H1 (cell line): ENCODE measurements at regions not wholly inside any gene's neighbourhood (a gene's known extent, or its start where the extent isn't known, plus 50 kb on each side); places are given as distances from the start of the nearest gene placed in this dataset.
A peak's percentile ranks its signal among the peaks of the same experiment; 100 is the strongest.

Source experiments
- CTCF ChIA-PET: fragments of 300-600 bp; sonication (Branson Sonifier 250); formaldehyde crosslinking; loops from one replicate; lab custom pipeline; 2021; ENCODE audit not compliant: partially characterized antibody; lab: Charles Lee
- POLR2A ChIA-PET: fragments of 300-600 bp; sonication (Branson Sonifier 250); formaldehyde crosslinking; loops from one replicate; lab custom pipeline; 2021; ENCODE audit warnings: inconsistent platforms; ENCODE audit not compliant: partially characterized antibody; lab: Charles Lee
- DNase-seq, 2 experiments: peaks; one replicate each; pipeline versions ENCODE4 v3.0.0 to v3.0.0-alpha.2; 2010 to 2022; ENCODE audit warnings: low spot score in 2 of 2, low read depth in 1 of 2, mixed read lengths in 1 of 2
- FAIRE-seq: peaks from 2 replicates; lab custom pipeline; 2011; peaks lifted over from hg19 to GRCh38; lab: Jason Lieb, UNC
- H2AFZ ChIP-seq: 2 replicates; pipeline ENCODE4 v1.8.1; 2012; ENCODE audit warnings: low read length, inconsistent platforms
- H2AK5ac ChIP-seq: 2 replicates; pipeline ENCODE4 v1.6.1; 2013; ENCODE audit warnings: low read depth, low read length
- H2BK120ac ChIP-seq: replicated peaks from 2 replicates; pipeline ENCODE3; 2013; ENCODE audit warnings: low read depth, low read length, inconsistent platforms
- H2BK12ac ChIP-seq: 2 replicates; pipeline ENCODE4 v1.6.1; 2013; ENCODE audit warnings: low read depth, low read length
- H2BK15ac ChIP-seq: 2 replicates; pipeline ENCODE4 v1.6.1; 2013; ENCODE audit warnings: low read length
- H2BK20ac ChIP-seq: 2 replicates; pipeline ENCODE4 v1.6.1; 2013; ENCODE audit warnings: low read length
- H2BK5ac ChIP-seq: 2 replicates; pipeline ENCODE4 v1.6.1; 2013; ENCODE audit warnings: low read depth, low read length
- H3K14ac ChIP-seq: 2 replicates; pipeline ENCODE4 v1.6.1; 2013; ENCODE audit warnings: inconsistent platforms; ENCODE audit not compliant: insufficient read length
- H3K18ac ChIP-seq: 2 replicates; pipeline ENCODE4 v1.6.1; 2013; ENCODE audit warnings: low read length; ENCODE audit errors: extremely low read depth
- H3K23ac ChIP-seq: 2 replicates; pipeline ENCODE4 v1.6.1; 2013; ENCODE audit warnings: inconsistent platforms; ENCODE audit not compliant: insufficient read length
- H3K23me2 ChIP-seq: 2 replicates; pipeline ENCODE4 v1.6.1; 2013; ENCODE audit warnings: low read depth, low read length
- H3K27ac ChIP-seq: 2 replicates; pipeline ENCODE4 v1.6.1; 2011; ENCODE audit warnings: low read depth, low read length, inconsistent platforms
- H3K27me3 ChIP-seq, 4 experiments: replicated peaks in 1 of 4; 1 replicate in 1 of 4; 2 replicates in 3 of 4; pipeline versions ENCODE4 v1.6.1 to v1.8.1; 2011 to 2013; ENCODE audit warnings: low read length in 3 of 4, mild to moderate bottlenecking in 3 of 4, inconsistent platforms in 2 of 4, mixed read lengths in 2 of 4, moderate library complexity in 1 of 4; ENCODE audit not compliant: control insufficient read depth in 3 of 4, insufficient read depth in 3 of 4; ENCODE audit errors: extremely low read depth in 1 of 4
- H3K36me3 ChIP-seq, 4 experiments: 2 replicates each; pipeline versions ENCODE4 v1.6.1 to v1.8.1; 2011 to 2013; ENCODE audit warnings: mild to moderate bottlenecking in 4 of 4, low read length in 3 of 4, moderate library complexity in 2 of 4, control low read depth in 1 of 4, inconsistent platforms in 1 of 4; ENCODE audit not compliant: insufficient read depth in 4 of 4, control insufficient read depth in 2 of 4
- H3K4ac ChIP-seq: replicated peaks from 2 replicates; pipeline ENCODE3; 2013; ENCODE audit warnings: low read length, low read depth, mixed read lengths, inconsistent platforms; ENCODE audit not compliant: insufficient read length
- H3K4me1 ChIP-seq, 4 experiments: replicated peaks in 1 of 4; 1 replicate in 1 of 4; 2 replicates in 3 of 4; pipeline versions ENCODE4 v1.6.1 to v1.8.1; 2011 to 2013; ENCODE audit warnings: low read length in 3 of 4, inconsistent platforms in 2 of 4, mixed read lengths in 1 of 4; ENCODE audit not compliant: insufficient read depth in 4 of 4, control insufficient read depth in 3 of 4
- H3K4me2 ChIP-seq, 2 experiments: 2 replicates each; pipeline versions ENCODE4 v1.6.1 to v1.8.1; 2011 to 2013; ENCODE audit warnings: low read depth in 2 of 2, low read length in 2 of 2, control low read depth in 1 of 2, inconsistent platforms in 1 of 2, mild to moderate bottlenecking in 1 of 2; ENCODE audit not compliant: insufficient read depth in 1 of 2
- H3K4me3 ChIP-seq, 4 experiments: fragments of 200-600, 300-600 bp in 1 of 4; sonication (generic), shearing (Covaris generic), sonication (Bioruptor Twin) in 1 of 4; 2 replicates each; pipeline versions ENCODE4 v1.5.1 to v1.8.1; 2011 to 2016; ENCODE audit warnings: low read length in 4 of 4, low read depth in 3 of 4, control low read depth in 2 of 4, inconsistent platforms in 2 of 4, mild to moderate bottlenecking in 2 of 4, mixed read lengths in 1 of 4, moderate library complexity in 1 of 4; ENCODE audit not compliant: insufficient read depth in 2 of 4; ENCODE audit errors: extremely low read depth in 1 of 4
- H3K56ac ChIP-seq: replicated peaks from 2 replicates; pipeline ENCODE3; 2013; ENCODE audit warnings: low read depth, mild to moderate bottlenecking, mixed read lengths, low read length, inconsistent platforms; ENCODE audit not compliant: insufficient read length
- H3K79me1 ChIP-seq: 2 replicates; pipeline ENCODE4 v1.6.1; 2013; ENCODE audit warnings: low read depth, low read length, control low read depth
- H3K79me2 ChIP-seq, 2 experiments: 2 replicates each; pipeline versions ENCODE4 v1.6.1 to v1.8.1; 2012 to 2013; ENCODE audit warnings: low read length in 2 of 2, mild to moderate bottlenecking in 2 of 2, inconsistent platforms in 1 of 2; ENCODE audit not compliant: insufficient read depth in 2 of 2, control insufficient read depth in 1 of 2
- H3K9ac ChIP-seq, 4 experiments: replicated peaks in 1 of 4; 1 replicate in 1 of 4; 2 replicates in 3 of 4; pipeline versions ENCODE4 v1.6.1 to v1.8.1; 2011 to 2013; ENCODE audit warnings: low read depth in 3 of 4, low read length in 3 of 4, control low read depth in 2 of 4, mild to moderate bottlenecking in 2 of 4, moderate library complexity in 2 of 4, inconsistent platforms in 1 of 4; ENCODE audit errors: extremely low read depth in 1 of 4
- H3K9me3 ChIP-seq, 2 experiments: 2 replicates each; pipeline versions ENCODE4 v1.6.1 to v1.8.1; 2012 to 2013; ENCODE audit warnings: mild to moderate bottlenecking in 2 of 2, moderate library complexity in 2 of 2, control low read depth in 1 of 2, inconsistent platforms in 1 of 2, low read depth in 1 of 2, low read length in 1 of 2, mixed read lengths in 1 of 2; ENCODE audit not compliant: insufficient read depth in 2 of 2
- H4K20me1 ChIP-seq, 2 experiments: replicated peaks in 1 of 2; 2 replicates each; pipeline versions ENCODE3 to v1.8.1; 2011 to 2013; ENCODE audit warnings: inconsistent platforms in 2 of 2, low read length in 2 of 2, mild to moderate bottlenecking in 1 of 2; ENCODE audit not compliant: insufficient read depth in 2 of 2, control insufficient read depth in 1 of 2
- H4K5ac ChIP-seq: 2 replicates; pipeline ENCODE4 v1.6.1; 2013; ENCODE audit warnings: low read length, low read depth, mixed read lengths, inconsistent platforms; ENCODE audit not compliant: insufficient read length
- H4K8ac ChIP-seq: 2 replicates; pipeline ENCODE4 v1.8.0; 2013; ENCODE audit warnings: mild to moderate bottlenecking, moderate library complexity, low read length, inconsistent platforms; ENCODE audit not compliant: insufficient read depth; ENCODE audit errors: extremely low read depth
- H4K91ac ChIP-seq: replicated peaks from 2 replicates; pipeline ENCODE3; 2013; ENCODE audit warnings: low read length, mixed read lengths, inconsistent platforms; ENCODE audit not compliant: insufficient read length
- CBX8 ChIP-seq: fragments of 300-800, 300-1000 bp; sonication (generic); IDR thresholded peaks from 2 replicates; pipeline ENCODE4 v1.7.1; 2016; ENCODE audit warnings: low read depth, low read length, borderline replicate concordance
- CHD2 ChIP-seq: IDR thresholded peaks from 2 replicates; pipeline ENCODE4 v1.6.1; 2012; ENCODE audit warnings: low read length, improper control_type of control experiment
- GTF2F1 ChIP-seq: IDR thresholded peaks from 2 replicates; pipeline ENCODE4 v1.6.1; 2012; ENCODE audit warnings: low read depth, low read length, improper control_type of control experiment, borderline replicate concordance
- JUN ChIP-seq: IDR thresholded peaks from 2 replicates; pipeline ENCODE4 v1.6.1; 2011; ENCODE audit warnings: low read depth, mild to moderate bottlenecking, improper control_type of control experiment, low read length
- KDM1A ChIP-seq: fragments of 200-600, 300-600 bp; sonication (generic); IDR thresholded peaks from 2 replicates; pipeline ENCODE4 v1.7.1; 2016; ENCODE audit warnings: mild to moderate bottlenecking, low read length, borderline replicate concordance
- NRF1 ChIP-seq: IDR thresholded peaks from 2 replicates; pipeline ENCODE4 v1.6.1; 2011; ENCODE audit warnings: mild to moderate bottlenecking, low read depth, low read length, improper control_type of control experiment
- RBBP5 ChIP-seq: IDR thresholded peaks from 2 replicates; pipeline ENCODE4 v1.7.1; 2012; ENCODE audit warnings: low read depth, mild to moderate bottlenecking, inconsistent platforms, low read length, moderate library complexity, borderline replicate concordance
- SP4 ChIP-seq: IDR thresholded peaks from 2 replicates; pipeline ENCODE4 v1.6.1; 2012; ENCODE audit warnings: low read length, inconsistent platforms
- TAF7 ChIP-seq: optimal IDR thresholded peaks from 2 replicates; pipeline ENCODE3; 2011; ENCODE audit warnings: low read depth, mild to moderate bottlenecking, inconsistent platforms, low read length, moderate library complexity, borderline replicate concordance
- TBP ChIP-seq: IDR thresholded peaks from 2 replicates; pipeline ENCODE4 v1.6.1; 2011; ENCODE audit warnings: low read depth, low read length, improper control_type of control experiment
- TEAD4 ChIP-seq: IDR thresholded peaks from 2 replicates; pipeline ENCODE4 v1.6.1; 2012; ENCODE audit warnings: low read depth, low read length, inconsistent platforms, mixed read lengths
- ZNF274 ChIP-seq: IDR thresholded peaks from 2 replicates; pipeline ENCODE4 v1.7.0; 2012; ENCODE audit warnings: low read length, borderline replicate concordance; ENCODE audit errors: extremely low read depth
- WGBS, 2 experiments: shearing (Covaris generic) in 1 of 2; methylation state at CpG; one replicate each; pipeline versions ENCODE4 v1.1.6 to v1.1.7; 2013 to 2015; ENCODE audit warnings: low lambda C conversion rate in 2 of 2, mixed read lengths in 2 of 2, inconsistent platforms in 1 of 2, low coverage in 1 of 2, missing lambda C conversion rate in 1 of 2; ENCODE audit not compliant: insufficient replicate concordance in 2 of 2, insufficient coverage in 1 of 2, insufficient read length in 1 of 2; ENCODE audit errors: extremely low coverage in 1 of 2, missing lambda C conversion rate in 1 of 2; 5-methylcytosine and 5-hydroxymethylcytosine counted together

- H3K27me3 ChIP-seq: no peaks in the 10 kb centered on the region
- H3K23me2 ChIP-seq: no peaks in the 10 kb centered on the region
- no peaks in the 10 kb centered on the region for H3K79me2 ChIP-seq
- no peak overlapping the region for H2BK15ac ChIP-seq
- no peak overlapping the region for H3K4me2 ChIP-seq
- no peak overlapping the region; the same call in 1 of the 2 replicates for H2BK20ac ChIP-seq
- H3K9me3 ChIP-seq: no peaks in the 10 kb centered on the region
- H3K23ac ChIP-seq: no peak overlapping the region
- no peak overlapping the region for H3K4ac ChIP-seq
- no peaks in the 10 kb centered on the region for H3K79me1 ChIP-seq
- no peak overlapping the region for H3K27ac ChIP-seq
- H2BK12ac ChIP-seq: peak overlapping the region; percentile 52; the same call in 1 of the 2 replicates
- peaks cover 0 to 12% (median 2%) of the 10 kb centered on the region in 4 experiments; a peak in 5 of 7 replicates for H3K4me1 ChIP-seq
- no peaks in the 10 kb centered on the region for H4K20me1 ChIP-seq
- DNase-seq (no peak), FAIRE-seq (no peak)
- no peak overlapping the region for H2AK5ac ChIP-seq
- no peak overlapping the region for H2BK120ac ChIP-seq
- no peak overlapping the region for H3K4me3 ChIP-seq
- H3K36me3 ChIP-seq: no peaks in the 10 kb centered on the region
- no peak overlapping the region for H4K5ac ChIP-seq
- ChIA-PET CTCF (interaction anchor here (0.5 to 1.6 kb wide), 8 partner anchors 13 to 166 kb away, joined by 3 to 8 read pairs (median 3); no protein-coding TSS in a partner anchor), POLR2A (interaction anchor here (0.6 to 1.9 kb wide), 2 partner anchors 60 to 318 kb away, joined by 3 to 8 read pairs; partner anchors contain the start of gene YWHAQ)
- H4K91ac ChIP-seq: no peak overlapping the region
- H3K56ac ChIP-seq: no peak overlapping the region
- no peak overlapping the region for H2BK5ac ChIP-seq
- WGBS, 2 experiments: 73% methylated on average over 7 of the region's 7 CpGs; no CpG with 5 or more reads in 1 of the 2 experiments
- peak overlapping the region; percentile 89; the same call in 1 of the 2 replicates for H2AFZ ChIP-seq
- H4K8ac ChIP-seq: peak overlapping the region; percentile 69; the same call in 1 of the 2 replicates
- no peak overlapping the region for H3K18ac ChIP-seq
- H3K9ac ChIP-seq: no peak overlapping the region; a peak in 1 of 7 replicates
- no peak overlapping the region for H3K14ac ChIP-seq
- TF ChIP-seq RBBP5: no peak
- no peak for TF ChIP-seq TBP
- TF ChIP-seq CBX8: no peak
- TF ChIP-seq TAF7: no peak
- TF ChIP-seq GTF2F1: no peak
- TF ChIP-seq JUN: no peak
- no peak for TF ChIP-seq ZNF274
- no peak for TF ChIP-seq CHD2
- TF ChIP-seq NRF1: no peak
- no peak for TF ChIP-seq KDM1A
- no peak for TF ChIP-seq TEAD4
- TF ChIP-seq SP4: no peak
Observed at GRCh38 chr2:9690252-9690651, 59.5 kb upstream of the YWHAQ start.
